GM19023 (cell line): ENCODE measurements at regions not wholly inside any gene's neighbourhood (a gene's known extent, or its start where the extent isn't known, plus 50 kb on each side); places are given as distances from the start of the nearest gene placed in this dataset.
"Not testable (repeated sequence)": the region's sequence is repeated elsewhere in the genome, so short reads cannot be mapped to it uniquely, and the experiment has no call there.

ENCODE experiments used
- ATAC-seq: cut with Tn5 transposase; IDR thresholded peaks from one replicate; pipeline ENCODE4 v1.9.1; 2021; ENCODE audit warnings: mild to moderate bottlenecking, moderate library complexity; ENCODE audit not compliant: unreplicated experiment

DNA sequence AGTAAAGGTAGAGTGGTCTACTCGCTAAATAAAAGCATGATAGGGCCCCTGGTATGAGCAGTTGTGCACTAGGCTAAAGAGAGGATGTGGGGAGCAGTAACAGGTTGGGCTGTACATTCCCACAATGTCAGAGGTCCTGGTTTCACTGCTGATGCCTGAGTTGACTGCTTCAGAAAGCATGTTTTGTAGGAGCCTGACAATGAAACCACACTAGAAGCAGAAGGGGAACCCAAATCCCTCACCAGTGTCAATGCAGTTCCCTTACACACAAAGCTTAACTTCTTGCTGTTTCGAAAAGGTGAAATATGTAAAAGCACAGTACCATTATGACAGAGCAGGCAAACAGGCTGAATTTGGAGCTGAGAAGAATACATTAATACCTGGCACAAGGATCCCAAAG, 291.7 kb upstream of the KYNU start:
- ATAC-seq = peak; percentile 82

DNA sequence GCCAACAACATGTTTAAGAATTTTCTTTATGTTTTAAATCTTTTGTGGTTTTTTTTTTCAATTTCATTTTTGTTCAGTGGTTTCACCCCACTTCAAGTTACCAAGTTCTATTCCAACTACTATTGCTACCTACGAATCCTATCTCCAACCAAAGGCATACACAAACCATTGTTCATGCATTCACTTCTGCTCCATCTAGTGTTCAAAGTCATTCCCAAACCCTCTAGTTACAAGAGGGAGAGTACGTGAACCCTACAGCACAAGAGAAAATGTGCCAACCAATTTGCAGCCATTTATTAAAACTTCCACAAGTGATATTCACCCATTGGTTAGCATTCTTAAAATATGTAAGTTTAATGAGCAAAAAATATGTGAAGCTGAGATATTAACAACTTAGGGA, 295.1 kb upstream of the KYNU start:
- no peak for ATAC-seq

DNA sequence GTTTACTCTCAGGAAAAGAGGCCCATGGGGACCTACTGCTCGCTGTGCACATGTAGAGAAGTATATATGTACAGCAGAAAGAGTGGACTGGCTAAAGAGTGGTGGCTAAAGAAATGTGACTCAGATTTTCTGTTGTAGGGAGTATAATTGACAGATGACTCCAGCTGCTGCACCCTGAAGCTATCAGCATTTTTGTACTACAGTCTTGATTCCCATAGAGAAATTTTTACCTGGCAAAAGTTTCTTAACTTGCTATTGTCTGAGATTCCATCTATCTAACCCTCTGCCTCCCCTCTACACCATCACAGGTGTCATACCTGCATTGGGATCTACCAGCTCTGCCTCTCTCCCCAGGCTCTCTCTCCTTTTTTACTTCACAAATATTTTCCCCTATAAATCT, 296.0 kb upstream of the KYNU start:
- no peak for ATAC-seq

DNA sequence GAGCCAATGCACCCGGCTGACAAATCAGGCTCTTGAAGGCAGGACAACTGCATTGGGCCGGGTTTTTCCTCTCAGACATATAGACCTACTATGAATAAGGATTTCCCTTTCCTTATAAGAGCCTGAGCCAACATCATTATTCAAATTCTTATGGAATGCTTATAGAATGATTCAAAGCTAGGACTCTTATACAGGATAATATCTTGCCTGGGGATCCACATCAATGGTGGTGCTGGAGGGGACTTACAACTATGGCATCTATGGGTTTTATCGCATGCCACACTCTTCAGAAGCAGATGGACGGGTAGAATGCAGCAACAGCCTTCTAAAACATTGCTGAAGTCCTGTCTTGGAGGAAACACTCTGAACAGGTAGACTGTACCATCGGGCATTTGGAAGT, 296.8 kb upstream of the KYNU start:
- ATAC-seq = no peak

DNA sequence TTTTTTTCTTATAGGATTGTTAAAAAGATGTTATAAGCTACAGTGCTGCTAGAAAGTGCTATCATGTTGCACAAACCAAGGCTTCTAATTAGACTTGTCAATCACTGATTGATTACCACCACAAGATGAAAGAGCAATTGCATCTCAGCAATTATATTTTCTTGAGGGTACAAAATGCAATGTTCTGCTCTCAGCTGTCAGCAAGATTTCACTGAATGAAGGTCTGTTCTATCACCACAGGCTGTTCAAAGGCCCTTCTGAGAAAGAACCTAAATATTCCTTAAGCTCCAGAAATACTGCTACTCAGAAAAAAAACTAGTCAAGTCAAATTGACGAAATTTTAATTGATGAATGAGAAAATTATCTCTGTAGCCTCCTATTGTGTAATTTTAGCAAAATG, 301.9 kb upstream of the KYNU start:
- ATAC-seq = no peak

DNA sequence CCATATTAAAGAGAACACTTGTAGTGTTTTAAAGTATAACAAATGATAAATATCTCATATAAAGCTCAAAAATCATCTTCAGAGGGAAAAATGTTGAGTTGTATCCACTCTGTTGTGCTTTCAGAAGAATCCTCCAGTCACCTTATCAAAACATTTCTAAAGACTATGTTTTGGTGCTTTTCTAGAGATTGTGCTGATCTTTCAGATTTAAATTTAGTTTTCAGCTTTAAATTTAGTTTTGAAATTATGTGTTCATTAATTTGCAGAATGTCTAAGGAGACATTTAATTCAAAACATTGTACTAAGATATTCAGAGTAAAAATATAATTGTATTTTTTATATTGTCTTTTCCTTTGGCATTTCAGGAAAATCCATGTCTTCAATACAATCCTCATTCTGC, 303.1 kb upstream of the KYNU start:
- no peak for ATAC-seq

DNA sequence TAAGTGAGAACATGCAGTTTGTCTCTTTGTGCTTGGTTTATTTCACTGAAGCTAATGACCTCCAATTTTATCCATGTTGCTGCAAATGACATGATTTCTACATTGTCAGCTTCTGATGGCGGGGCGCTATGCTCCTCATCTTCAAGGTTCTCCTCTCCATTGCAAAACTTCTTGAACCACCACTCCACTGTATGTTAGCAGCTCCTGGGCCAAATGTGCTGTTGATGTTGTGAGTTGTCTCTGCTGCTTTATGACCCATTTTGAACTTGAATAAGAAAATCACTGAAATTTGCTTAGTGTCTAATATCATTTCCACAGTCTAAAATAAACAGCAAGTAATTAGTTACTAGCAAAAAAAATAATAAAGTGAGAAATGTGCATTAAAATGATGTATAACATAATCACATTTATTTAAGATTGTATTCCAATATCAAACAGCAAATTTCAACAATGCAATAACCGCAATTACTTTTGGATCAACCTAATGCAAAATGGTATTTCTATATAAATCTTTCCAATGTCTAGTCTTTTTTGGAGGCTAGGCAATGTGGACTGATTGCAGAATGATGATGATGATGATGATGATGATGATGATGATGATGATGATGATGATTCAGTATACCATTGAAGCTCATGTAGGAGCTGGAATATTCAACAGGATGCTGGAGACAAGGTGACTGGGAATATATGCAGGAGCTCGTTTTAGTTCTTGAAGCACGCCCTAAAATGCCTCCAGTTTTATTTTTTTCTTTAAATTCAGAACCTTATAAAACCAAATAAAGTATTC, 304.9 kb upstream of the KYNU start:
- no peak for ATAC-seq

DNA sequence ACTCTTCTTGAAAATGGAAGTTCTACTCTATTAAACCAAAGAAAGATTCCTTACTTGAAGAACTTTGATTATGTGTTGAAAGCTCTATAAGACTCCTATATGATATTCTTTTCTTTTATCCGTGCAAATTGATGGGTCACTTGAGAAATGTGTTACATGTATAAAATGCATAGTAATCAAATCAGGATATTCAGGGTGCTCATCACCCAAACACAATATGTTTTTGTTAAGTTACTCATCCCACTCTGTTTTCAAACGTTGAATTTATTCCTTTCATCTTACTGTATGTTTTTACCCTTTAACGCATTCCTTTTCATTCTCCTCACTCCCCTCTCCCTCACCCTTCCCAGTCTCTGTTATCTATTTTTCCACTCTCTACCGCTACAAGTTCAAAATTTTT, 305.5 kb upstream of the KYNU start:
- ATAC-seq = no peak

DNA sequence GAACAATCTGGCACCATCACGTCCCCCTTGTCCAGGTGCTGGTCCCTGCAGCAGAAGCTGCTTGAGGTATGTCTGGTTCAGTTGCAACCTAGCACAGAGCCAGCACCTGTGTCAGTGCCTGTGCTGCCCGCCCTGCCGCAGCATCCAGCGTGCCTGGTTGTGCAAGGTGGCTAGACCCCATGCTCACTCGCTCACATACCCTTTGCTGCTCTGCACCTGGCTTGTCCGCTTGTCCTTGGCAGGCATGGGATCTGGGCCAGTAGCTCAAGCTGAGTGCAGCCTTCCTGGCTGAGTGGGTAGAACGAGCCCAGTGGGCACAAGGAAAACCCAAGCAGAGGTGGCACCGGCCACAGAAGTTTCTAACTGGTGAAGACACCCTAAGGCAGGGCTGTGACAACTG, 314.6 kb upstream of the KYNU start:
- ATAC-seq = no peak

DNA sequence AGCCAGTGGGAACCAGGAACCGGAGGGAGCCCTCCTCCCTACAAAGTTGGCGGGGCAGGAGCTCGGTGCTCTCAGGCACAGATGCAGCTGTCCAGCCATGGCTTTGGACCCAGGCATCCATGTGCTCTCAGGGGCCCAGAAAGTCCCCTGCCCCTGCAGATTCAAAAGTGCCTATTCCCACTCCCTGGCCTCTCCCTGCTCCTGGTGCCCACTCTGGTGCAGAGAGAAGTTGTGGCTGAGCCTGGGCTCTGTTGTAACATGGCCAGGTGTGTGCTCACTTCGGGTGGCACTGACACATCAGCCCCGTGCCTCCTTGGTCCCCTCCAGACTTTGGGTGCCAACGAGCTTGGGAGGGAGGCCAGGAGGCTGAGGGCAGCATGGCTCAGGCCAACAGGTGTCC, 315.8 kb upstream of the KYNU start:
- ATAC-seq = no peak

DNA sequence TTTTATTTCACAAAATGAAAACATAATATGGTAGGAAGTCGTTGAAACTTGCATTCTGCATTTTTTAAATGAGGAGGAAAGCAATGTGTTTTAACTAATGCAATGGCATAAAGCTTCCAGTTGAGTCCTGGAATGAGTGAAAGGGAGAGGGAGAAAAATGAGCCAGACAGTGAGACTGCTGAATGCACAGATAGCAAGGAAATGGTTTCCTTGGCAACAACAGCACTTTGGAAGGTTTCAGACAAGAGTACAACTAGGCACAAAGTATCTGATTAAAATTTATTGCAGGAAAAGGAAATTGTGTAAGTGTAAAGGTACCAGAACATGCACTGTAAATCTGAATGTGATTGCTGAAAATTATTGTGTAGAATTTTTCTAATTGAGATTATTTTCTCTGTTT, 320.1 kb upstream of the KYNU start:
- ATAC-seq = no peak

DNA sequence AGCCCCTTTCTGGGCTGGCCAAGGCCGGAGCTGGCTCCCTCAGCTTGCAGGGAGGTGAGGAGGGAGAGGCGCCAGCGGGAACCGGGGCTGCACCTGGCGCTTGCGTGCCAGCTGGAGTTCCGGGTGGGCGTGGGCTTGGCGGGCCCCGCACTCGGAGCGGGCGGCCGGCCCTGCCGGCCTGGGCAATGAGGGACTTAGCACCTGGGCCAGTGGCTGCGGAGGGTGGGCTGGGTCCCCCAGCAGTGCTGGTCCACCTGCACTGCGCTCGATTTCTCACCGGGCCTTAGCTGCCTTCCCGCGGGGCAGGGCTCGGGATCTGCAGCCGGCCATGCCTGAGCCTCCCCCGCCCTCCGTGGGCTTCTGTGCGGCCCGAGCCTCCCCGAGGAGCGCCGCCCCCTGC, 331.5 kb upstream of the KYNU start:
- ATAC-seq = not testable (repeated sequence)

DNA sequence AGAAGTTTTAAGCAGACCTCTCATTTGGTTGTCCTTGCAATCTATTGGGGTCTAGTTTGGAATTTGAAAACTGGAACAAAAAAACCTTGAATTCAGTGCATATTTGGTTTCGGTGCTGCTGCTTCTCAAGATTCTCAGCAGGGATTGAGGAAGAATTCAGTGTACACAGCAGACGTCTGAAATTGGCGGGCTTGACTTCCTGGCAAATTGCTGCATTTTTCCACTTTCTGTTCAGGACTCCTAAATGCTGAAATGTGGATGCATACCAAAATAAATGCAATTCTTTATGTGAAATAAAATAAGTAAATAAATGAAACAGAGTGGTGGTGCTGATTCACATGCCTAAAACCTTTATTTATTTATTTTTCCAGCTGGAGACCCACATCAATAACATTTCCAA, 332.4 kb upstream of the KYNU start:
- no peak for ATAC-seq

DNA sequence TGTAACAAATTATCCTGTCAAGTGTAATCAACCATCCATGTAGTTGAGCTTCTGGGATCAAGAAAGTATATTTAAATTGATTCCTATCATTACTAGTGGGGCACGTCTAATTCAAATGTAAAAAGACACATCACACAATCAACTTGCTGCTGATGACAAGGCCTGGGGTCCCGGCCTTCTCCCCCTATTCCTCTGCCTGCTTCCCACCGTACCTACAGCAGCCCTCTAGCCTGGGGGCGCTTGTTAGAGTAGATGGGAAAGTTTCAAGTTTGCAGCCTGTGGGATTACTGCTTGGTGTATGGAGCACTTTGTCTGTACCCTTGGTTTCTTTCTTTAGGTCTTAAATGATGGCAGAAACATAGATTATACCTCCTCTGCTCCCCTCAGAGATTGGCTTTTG, 333.3 kb upstream of the KYNU start:
- no peak for ATAC-seq

DNA sequence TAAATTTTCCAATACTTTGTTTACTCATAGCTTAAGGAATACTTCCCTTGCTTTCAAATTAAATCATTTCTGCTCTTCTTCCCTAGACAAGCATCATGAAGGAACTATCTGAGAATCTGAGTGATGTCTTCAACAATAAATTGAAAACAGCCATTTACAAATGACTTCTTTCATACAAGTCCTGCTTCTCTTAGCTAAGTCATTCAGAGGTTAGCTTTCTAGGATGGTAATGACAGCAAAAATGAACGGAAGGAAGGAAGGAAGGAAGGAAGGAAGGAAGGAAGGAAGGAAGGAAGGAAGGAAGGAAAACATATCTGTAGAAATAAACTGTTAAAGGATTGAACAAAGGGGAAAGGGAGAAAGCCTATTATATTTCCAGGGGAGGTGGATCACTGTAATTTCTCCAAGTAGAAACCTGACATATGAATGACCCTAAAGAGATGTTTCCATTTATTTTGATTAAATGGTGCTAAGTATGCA, 335.0 kb upstream of the KYNU start:
- ATAC-seq = no peak

DNA sequence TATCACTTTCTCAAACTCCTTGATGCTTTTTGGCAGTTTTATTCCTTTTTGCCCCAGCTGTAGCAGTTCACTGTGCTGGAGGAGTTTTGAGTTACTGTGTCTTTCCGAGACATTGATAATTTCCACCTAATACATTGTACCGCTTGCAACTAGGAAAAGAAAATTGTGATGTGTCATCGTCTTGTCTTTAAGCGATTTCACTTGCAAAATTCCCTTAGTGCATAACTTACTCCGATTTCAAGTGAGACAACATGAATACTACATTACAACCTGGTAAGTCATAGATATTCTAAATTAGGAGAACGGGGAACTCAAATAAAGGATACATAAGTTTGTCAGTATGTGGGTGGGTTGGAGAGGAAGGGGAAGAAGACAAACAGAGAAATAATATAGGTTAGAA, 340.5 kb upstream of the KYNU start:
- ATAC-seq = no peak

DNA sequence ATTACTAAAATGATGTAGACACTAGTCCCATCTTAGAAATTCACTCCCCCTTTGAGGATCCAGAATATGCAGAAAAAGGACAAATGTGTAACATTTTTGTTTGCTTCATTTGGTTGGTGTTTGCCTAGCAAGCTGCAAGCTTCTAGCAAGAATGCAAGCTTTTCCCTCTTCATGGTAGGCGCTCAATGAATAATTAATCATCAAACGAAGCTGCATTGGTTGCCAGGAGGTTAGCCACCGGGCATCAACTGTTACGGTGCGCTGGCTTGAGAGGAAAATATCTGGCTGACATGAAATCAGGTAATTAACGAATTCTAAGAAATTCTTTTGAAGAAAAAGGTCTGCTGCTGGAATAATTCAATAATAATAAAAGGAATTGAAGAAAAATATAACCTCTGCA, 341.0 kb upstream of the KYNU start:
- ATAC-seq = no peak

DNA sequence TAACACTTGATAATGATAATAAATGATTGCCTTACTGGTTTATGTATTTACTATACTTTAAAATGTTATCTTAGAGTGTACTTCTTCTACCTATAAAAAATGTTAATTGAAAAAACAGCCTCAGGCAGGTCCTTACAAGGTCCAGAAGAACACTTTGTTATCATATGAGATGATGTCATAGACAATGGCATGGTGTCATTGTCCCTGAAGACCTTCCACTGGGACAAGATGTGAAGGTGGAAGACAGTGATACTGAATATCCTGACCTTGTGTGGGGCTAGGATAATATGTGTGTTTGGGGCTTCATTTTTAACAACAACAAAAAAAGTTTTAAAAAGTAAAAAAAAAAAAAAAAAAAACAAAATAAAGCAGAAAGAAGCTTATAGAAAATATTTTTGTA, 342.2 kb upstream of the KYNU start:
- ATAC-seq = no peak

DNA sequence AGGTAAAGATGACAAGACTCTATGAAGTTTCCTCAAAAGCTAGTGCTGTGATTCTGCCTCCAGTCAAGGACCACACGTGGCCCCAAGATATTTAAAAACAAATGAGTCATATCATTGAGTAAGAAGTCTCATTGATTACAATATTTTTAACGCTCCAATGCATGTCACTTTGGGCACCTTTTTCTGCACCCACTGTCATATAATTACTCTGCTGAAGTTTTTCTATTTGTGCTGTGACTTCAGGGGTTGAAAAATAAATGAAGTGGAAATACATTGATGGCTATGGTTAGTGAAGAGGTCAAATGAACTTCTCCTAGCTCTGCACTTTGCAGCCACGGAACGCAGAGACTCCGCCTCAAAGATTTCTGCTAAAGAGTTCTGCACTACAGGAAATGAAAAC, 344.3 kb upstream of the KYNU start:
- ATAC-seq = no peak

DNA sequence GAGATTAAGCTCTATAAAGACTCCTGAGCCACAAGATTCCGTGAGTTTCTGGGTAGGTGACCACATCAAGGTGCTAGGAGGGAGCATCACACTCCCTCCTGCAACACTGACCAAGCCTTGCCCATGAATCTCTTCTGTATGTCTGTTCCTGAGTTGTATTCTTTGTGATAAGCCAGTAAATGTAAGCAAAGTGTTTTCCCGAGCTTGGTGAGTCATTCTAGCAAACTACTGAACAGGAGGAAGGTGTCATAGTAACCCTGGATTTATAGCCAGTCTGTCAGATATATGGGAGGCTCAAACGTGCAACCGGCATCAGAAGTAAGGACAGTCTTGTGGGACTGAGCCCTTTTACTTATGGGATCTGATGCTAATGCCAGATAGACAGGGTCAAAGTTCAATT, 346.1 kb upstream of the KYNU start:
- no peak for ATAC-seq

DNA sequence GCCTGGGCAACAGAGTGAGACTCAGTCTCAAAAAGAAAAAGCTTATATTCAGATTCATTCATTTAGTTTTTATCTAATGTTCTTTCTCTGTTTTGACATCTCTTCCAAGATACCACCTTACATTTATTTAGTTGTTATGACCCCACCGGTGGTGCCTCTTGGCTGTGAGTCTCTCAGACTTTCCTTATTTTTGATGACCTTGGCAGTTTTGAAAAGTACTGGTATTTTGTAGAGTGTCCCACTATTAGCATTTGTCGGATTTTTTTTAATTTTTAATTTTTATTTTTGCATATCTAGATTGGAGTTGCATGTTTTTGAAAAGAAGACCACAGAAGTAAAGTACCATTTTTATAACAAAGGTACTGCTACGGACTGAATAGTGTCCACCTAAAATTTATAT, 351.7 kb upstream of the KYNU start:
- no peak for ATAC-seq

DNA sequence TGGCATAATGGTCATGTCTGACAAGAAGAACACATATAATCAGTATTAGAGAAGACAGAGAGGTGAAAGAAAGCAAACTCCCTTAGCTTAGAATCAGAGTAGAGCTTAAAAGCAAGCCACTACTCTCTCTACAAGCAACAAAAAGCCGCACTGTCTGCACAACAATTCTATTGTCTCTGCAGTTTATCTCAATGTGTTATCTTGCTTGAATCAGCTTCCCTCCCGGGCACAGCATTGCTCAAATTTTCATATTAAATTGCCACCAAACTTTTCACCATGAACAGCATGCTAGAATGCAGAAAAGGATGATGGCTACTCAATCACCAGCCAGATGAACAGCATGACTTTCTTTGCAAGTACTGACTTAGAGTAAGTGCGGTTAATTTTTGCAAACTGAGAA, 356.0 kb upstream of the KYNU start:
- no peak for ATAC-seq

DNA sequence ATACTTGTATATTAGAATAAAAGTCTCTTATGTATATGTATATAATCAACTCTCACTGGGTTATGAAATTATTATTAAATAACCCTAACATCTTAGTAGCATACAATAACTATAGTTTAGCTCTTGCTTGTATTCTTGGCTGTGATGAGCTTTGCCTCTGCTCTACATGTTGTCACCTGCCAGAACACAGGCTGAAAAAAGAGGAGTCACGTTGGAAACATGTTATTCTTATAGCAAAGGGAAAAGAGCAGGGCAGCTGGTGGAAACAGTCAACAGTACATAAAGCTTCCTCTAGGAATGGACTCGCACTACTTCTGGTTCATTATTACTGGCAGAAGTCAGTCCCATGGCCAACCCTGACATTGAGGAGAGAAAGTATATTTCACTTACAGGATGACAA, 362.0 kb upstream of the KYNU start:
- no peak for ATAC-seq
